B cell (primary cell): ENCODE measurements at regions not wholly inside any gene's neighbourhood (a gene's known extent, or its start where the extent isn't known, plus 50 kb on each side); places are given as distances from the start of the nearest gene placed in this dataset.

Experiments
- ATAC-seq: fragments of 200-7000 bp; cut with Tn5 transposase; one replicate; pipeline ENCODE4 v1.10.0; 2021; ENCODE audit warnings: low read depth, mild to moderate bottlenecking, moderate number of reproducible peaks, moderate library complexity
- CTCF ChIA-PET: fragments of 350-600 bp; sonication (Branson Sonifier 250); formaldehyde crosslinking; loops from one replicate; lab custom pipeline; 2021; ENCODE audit warnings: antibody characterized with exemption, inconsistent platforms; lab: Charles Lee
- POLR2A ChIA-PET: fragments of 350-600 bp; sonication (Branson Sonifier 250); formaldehyde crosslinking; loops from one replicate; lab custom pipeline; 2021; ENCODE audit warnings: antibody characterized with exemption; lab: Charles Lee
- DNase-seq: peaks from one replicate; pipeline ENCODE4 v3.0.0; 2013
- H2AFZ ChIP-seq: 2 replicates; pipeline ENCODE4 v1.6.1; 2012; ENCODE audit warnings: mild to moderate bottlenecking, low read depth, low read length; ENCODE audit not compliant: insufficient read depth, poor library complexity, severe bottlenecking
- H3K27ac ChIP-seq, 2 donors: 1 replicate in 1 of 2; 2 replicates in 1 of 2; pipeline ENCODE4 v1.5.1; 2012 to 2013; ENCODE audit warnings: low read length in 2 of 2, mild to moderate bottlenecking in 2 of 2, moderate library complexity in 1 of 2
- H3K27me3 ChIP-seq, 4 experiments: fragments of 200-600 bp in 1 of 4; sonication (generic) in 1 of 4; replicated peaks in 1 of 4; 1 replicate in 2 of 4; 2 replicates in 2 of 4; pipeline versions ENCODE4 v1.6.1 to v1.7.0; 2013 to 2016; ENCODE audit warnings: low read length in 3 of 4, mild to moderate bottlenecking in 2 of 4, mixed read lengths in 1 of 4, moderate library complexity in 1 of 4; ENCODE audit not compliant: insufficient read depth in 4 of 4, control insufficient read depth in 3 of 4; ENCODE audit errors: control extremely low read depth in 1 of 4
- H3K36me3 ChIP-seq, 2 experiments: replicated peaks in 1 of 2; 1 replicate in 1 of 2; 2 replicates in 1 of 2; pipeline versions ENCODE4 v1.6.1 to v1.7.1; 2013; ENCODE audit warnings: low read length in 1 of 2; ENCODE audit not compliant: insufficient read depth in 2 of 2, control insufficient read depth in 1 of 2; ENCODE audit errors: control extremely low read depth in 1 of 2, extremely low read depth in 1 of 2
- H3K4me1 ChIP-seq, 2 donors: fragments of 200-600 bp in 1 of 2; sonication (generic) in 1 of 2; 1 replicate in 1 of 2; 2 replicates in 1 of 2; pipeline versions ENCODE4 v1.5.1 to v1.6.1; 2013 to 2017; ENCODE audit warnings: low read length in 2 of 2; ENCODE audit not compliant: control insufficient read depth in 2 of 2, insufficient read depth in 2 of 2
- H3K4me2 ChIP-seq: replicated peaks from 2 replicates; pipeline ENCODE3; 2012; ENCODE audit warnings: mild to moderate bottlenecking, low read depth, low read length; ENCODE audit not compliant: poor library complexity, severe bottlenecking
- H3K4me3 ChIP-seq, 5 experiments: fragments of 200-600 bp in 1 of 5; sonication (generic) in 1 of 5; 1 replicate in 3 of 5; 2 replicates in 2 of 5; pipeline versions ENCODE4 v1.5.1 to v1.7.0; 2011 to 2016; ENCODE audit warnings: low read length in 4 of 5, mild to moderate bottlenecking in 4 of 5, low read depth in 2 of 5, control low read depth in 1 of 5, moderate library complexity in 1 of 5; ENCODE audit not compliant: insufficient read depth in 1 of 5; ENCODE audit errors: control extremely low read depth in 1 of 5, extremely low read depth in 1 of 5
- H3K79me2 ChIP-seq: fragments of 200-600 bp; sonication (generic); one replicate; pipeline ENCODE4 v1.6.0; 2016; ENCODE audit warnings: low read length; ENCODE audit not compliant: control insufficient read depth, insufficient read depth
- H3K9ac ChIP-seq: fragments of 200-600 bp; sonication (generic); 2 replicates; pipeline ENCODE4 v1.6.1; 2017; ENCODE audit warnings: mild to moderate bottlenecking, low read length, moderate library complexity
- H3K9me3 ChIP-seq, 3 donors: one replicate each; pipeline versions ENCODE4 v1.6.1 to v1.7.1; 2013; ENCODE audit warnings: low read length in 2 of 3; ENCODE audit not compliant: control insufficient read depth in 2 of 3, insufficient read depth in 1 of 3; ENCODE audit errors: control extremely low read depth in 1 of 3
- H4K20me1 ChIP-seq: 2 replicates; pipeline ENCODE4 v1.6.0; 2012; ENCODE audit warnings: mild to moderate bottlenecking, low read length; ENCODE audit not compliant: insufficient read depth, control insufficient read depth, poor library complexity, severe bottlenecking
- H3K27ac Mint-ChIP-seq: one replicate; pipeline ENCODE4 v1.8.0; 2021; ENCODE audit warnings: mixed read lengths
- H3K27me3 Mint-ChIP-seq: one replicate; pipeline ENCODE4 v1.8.0; 2021; ENCODE audit warnings: mixed read lengths
- H3K4me1 Mint-ChIP-seq: one replicate; pipeline ENCODE4 v1.8.0; 2021; ENCODE audit warnings: mixed read lengths
- H3K4me3 Mint-ChIP-seq: one replicate; pipeline ENCODE4 v1.8.0; 2021; ENCODE audit warnings: mixed read lengths
- H3K9me3 Mint-ChIP-seq: one replicate; pipeline ENCODE4 v1.8.0; 2022; ENCODE audit warnings: mixed read lengths; ENCODE audit not compliant: insufficient read depth
- EZH2 ChIP-seq: IDR thresholded peaks from 2 replicates; pipeline ENCODE4 v1.6.1; 2012; ENCODE audit warnings: borderline replicate concordance, low read depth, mild to moderate bottlenecking, moderate library complexity, low read length; ENCODE audit not compliant: insufficient read depth, poor library complexity, severe bottlenecking
- WGBS: methylation state at CpG from one replicate; pipeline ENCODE4 v1.1.5; 2013; ENCODE audit warnings: missing lambda C conversion rate; ENCODE audit not compliant: insufficient coverage; 5-methylcytosine and 5-hydroxymethylcytosine counted together
- intact Hi-C: fragments of 100-400 bp; cut with micrococcal nuclease; formaldehyde crosslinking; loops from one replicate; pipeline ENCODE4 v1.10.0; 2022
- TF ChIP-seq, protein P1 (sequence below): fragments of 200-600 bp; IDR thresholded peaks from one replicate; pipeline ENCODE4 v1.8.0; 2022; ENCODE audit warnings: antibody characterized with exemption, mild to moderate bottlenecking

DNA sequence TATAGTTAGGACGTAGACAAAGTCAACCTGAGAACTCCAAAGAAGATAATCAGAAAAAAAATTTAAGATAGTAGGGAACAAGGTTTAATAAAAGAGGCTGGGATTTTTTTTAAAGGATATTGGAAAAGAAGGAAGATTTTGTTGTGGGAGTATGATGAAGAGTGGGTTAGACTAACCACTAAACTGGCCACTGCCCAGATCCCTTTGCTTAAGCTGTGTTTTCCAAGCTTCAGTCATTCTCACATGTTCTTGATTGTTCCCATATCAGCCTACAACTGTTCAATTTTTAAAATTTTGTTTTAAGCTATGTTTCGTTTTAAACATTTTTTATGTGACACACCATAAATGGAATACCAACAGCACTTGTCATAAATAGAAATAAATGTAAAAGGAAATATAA lies 284.5 kb upstream of the MMADHC start:
- no peaks in the 10 kb centered on the region for H3K27me3 Mint-ChIP-seq
- no CpG with 5 or more reads among the region's 2 CpGs for WGBS
- POLR2A ChIA-PET = no interaction called here
- CTCF ChIA-PET = no interaction called here
- Histone ChIP-seq H2AFZ (no peak overlapping the region), H4K20me1 (no peaks in the 10 kb centered on the region), H3K4me2 (no peak overlapping the region), H3K9ac (no peak overlapping the region), H3K36me3 (no peaks in the 10 kb centered on the region), H3K4me3 (no peak overlapping the region), H3K27ac (no peak overlapping the region), H3K79me2 (no peaks in the 10 kb centered on the region), H3K4me1 (no peaks in the 10 kb centered on the region), H3K27me3 (no peaks in the 10 kb centered on the region), H3K9me3 (peaks cover 0 to 3% (median 0%) of the 10 kb centered on the region in 3 donors)
- intact Hi-C loops = no loop called here
- peaks cover 5% of the 10 kb centered on the region for H3K9me3 Mint-ChIP-seq
- H3K27ac Mint-ChIP-seq = no peak overlapping the region
- TF ChIP-seq, protein P1, sequence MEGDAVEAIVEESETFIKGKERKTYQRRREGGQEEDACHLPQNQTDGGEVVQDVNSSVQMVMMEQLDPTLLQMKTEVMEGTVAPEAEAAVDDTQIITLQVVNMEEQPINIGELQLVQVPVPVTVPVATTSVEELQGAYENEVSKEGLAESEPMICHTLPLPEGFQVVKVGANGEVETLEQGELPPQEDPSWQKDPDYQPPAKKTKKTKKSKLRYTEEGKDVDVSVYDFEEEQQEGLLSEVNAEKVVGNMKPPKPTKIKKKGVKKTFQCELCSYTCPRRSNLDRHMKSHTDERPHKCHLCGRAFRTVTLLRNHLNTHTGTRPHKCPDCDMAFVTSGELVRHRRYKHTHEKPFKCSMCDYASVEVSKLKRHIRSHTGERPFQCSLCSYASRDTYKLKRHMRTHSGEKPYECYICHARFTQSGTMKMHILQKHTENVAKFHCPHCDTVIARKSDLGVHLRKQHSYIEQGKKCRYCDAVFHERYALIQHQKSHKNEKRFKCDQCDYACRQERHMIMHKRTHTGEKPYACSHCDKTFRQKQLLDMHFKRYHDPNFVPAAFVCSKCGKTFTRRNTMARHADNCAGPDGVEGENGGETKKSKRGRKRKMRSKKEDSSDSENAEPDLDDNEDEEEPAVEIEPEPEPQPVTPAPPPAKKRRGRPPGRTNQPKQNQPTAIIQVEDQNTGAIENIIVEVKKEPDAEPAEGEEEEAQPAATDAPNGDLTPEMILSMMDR = no peak
- no peak overlapping the region for H3K4me3 Mint-ChIP-seq
- no peaks in the 10 kb centered on the region for H3K4me1 Mint-ChIP-seq
- DNase-seq (no peak), ATAC-seq (no peak)

DNA sequence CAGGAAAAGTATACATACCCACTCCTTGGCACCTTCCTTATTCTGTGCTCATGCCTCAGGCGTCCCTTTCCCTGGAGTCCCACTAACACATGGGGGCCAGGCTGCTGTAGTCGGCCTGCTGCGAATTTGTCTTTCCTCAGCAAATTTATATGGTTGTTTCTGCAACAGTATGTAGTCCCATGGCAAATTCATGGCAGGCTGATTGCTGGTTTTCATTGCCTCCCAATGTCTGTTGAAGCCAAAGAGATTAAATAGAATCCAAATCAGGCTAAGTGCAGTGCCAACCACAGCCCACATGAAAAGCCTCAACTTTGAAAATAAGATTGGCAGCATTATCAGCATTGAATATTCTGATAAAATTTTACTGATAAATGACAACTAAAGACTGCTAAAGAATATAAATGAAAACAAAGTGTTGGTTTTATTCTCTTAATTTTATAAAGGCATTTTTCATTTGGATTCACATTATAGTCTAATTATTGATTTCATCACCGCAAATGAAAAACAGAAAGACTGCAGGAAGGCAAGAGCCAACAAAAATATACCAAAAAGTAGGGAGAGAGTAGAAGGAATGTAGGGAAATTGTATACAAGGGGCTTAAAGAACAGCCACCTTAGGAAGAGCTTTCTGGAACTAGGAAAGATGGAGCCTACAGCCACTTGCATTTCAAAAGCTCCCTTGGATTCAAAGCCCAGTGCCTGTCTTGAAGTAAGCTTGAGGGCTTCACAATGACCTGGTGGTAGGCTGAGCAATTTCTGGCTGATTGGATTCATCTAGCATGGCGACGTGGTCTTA lies 283.7 kb upstream of the MMADHC start:
- POLR2A ChIA-PET = no interaction called here
- Mint-ChIP-seq H3K9me3 (peaks cover 5% of the 10 kb centered on the region), H3K27me3 (no peaks in the 10 kb centered on the region), H3K4me3 (no peak overlapping the region), H3K4me1 (no peaks in the 10 kb centered on the region), H3K27ac (no peak overlapping the region)
- H3K9ac ChIP-seq = no peak overlapping the region
- no peak for ATAC-seq
- intact Hi-C loops = no loop called here
- H3K4me3 ChIP-seq = no peak overlapping the region
- no peak overlapping the region for H3K27ac ChIP-seq
- no peaks in the 10 kb centered on the region for H4K20me1 ChIP-seq
- CTCF ChIA-PET = no interaction called here
- TF ChIP-seq, protein P1 = no peak
- no peak for TF ChIP-seq EZH2
- H3K36me3 ChIP-seq = no peaks in the 10 kb centered on the region
- no peak overlapping the region for H3K4me2 ChIP-seq
- H3K4me1 ChIP-seq = no peaks in the 10 kb centered on the region
- 89% methylated on average over 3 of the region's 6 CpGs for WGBS
- no peaks in the 10 kb centered on the region for H3K27me3 ChIP-seq
- H3K79me2 ChIP-seq = no peaks in the 10 kb centered on the region
- H2AFZ ChIP-seq = no peak overlapping the region
- no peak for DNase-seq
- peaks cover 0 to 3% (median 0%) of the 10 kb centered on the region in 3 donors for H3K9me3 ChIP-seq
